Fibroblast of lung (primary cell): ENCODE measurements at regions not wholly inside any gene's neighbourhood (a gene's known extent, or its start where the extent isn't known, plus 50 kb on each side); places are given as distances from the start of the nearest gene placed in this dataset.

Experiments
- DNase-seq, 2 donors: peaks; one replicate each; pipeline versions ENCODE4 v3.0.0 to v3.0.0-alpha.2; 2010; ENCODE audit warnings: low read depth in 2 of 2
- H2AFZ ChIP-seq: 2 replicates; pipeline ENCODE4 v1.5.1; 2012; ENCODE audit warnings: low read length, control low read depth, inconsistent platforms
- H3K27ac ChIP-seq: 2 replicates; pipeline ENCODE4 v1.5.1; 2011; ENCODE audit warnings: low read length, control low read depth; ENCODE audit not compliant: insufficient read depth
- H3K27me3 ChIP-seq: 2 replicates; pipeline ENCODE4 v1.5.1; 2011; ENCODE audit warnings: mild to moderate bottlenecking, low read length; ENCODE audit not compliant: control insufficient read depth, insufficient read depth
- H3K36me3 ChIP-seq: 2 replicates; pipeline ENCODE4 v1.5.1; 2011; ENCODE audit warnings: low read length; ENCODE audit not compliant: control insufficient read depth, insufficient read depth
- H3K4me1 ChIP-seq: 2 replicates; pipeline ENCODE4 v1.5.1; 2011; ENCODE audit warnings: low read length; ENCODE audit not compliant: control insufficient read depth, insufficient read depth; ENCODE audit errors: extremely low read depth
- H3K4me2 ChIP-seq: 2 replicates; pipeline ENCODE4 v1.5.1; 2011; ENCODE audit warnings: low read length, control low read depth; ENCODE audit not compliant: insufficient read depth; ENCODE audit errors: extremely low read depth
- H3K4me3 ChIP-seq, 4 experiments: fragments of 200-600 bp in 1 of 4; sonication (generic) in 1 of 4; replicated peaks in 1 of 4; 2 replicates each; pipeline ENCODE4 v1.5.1; 2011 to 2016; ENCODE audit warnings: low read length in 4 of 4, low read depth in 3 of 4, mild to moderate bottlenecking in 3 of 4, control low read depth in 2 of 4, inconsistent platforms in 1 of 4, mixed read lengths in 1 of 4; ENCODE audit not compliant: insufficient read depth in 1 of 4; ENCODE audit errors: control extremely low read depth in 1 of 4
- H3K79me2 ChIP-seq: 2 replicates; pipeline ENCODE4 v1.5.1; 2012; ENCODE audit warnings: mild to moderate bottlenecking, low read length, inconsistent platforms; ENCODE audit not compliant: control insufficient read depth, insufficient read depth
- H3K9ac ChIP-seq: 2 replicates; pipeline ENCODE4 v1.5.1; 2011; ENCODE audit warnings: mild to moderate bottlenecking, low read length, control low read depth; ENCODE audit not compliant: insufficient read depth
- H3K9me3 ChIP-seq: 2 replicates; pipeline ENCODE4 v1.5.1; 2012; ENCODE audit warnings: low read depth, low read length; ENCODE audit not compliant: control insufficient read depth, insufficient read depth
- H4K20me1 ChIP-seq: 2 replicates; pipeline ENCODE4 v1.5.1; 2011; ENCODE audit warnings: low read length; ENCODE audit not compliant: control insufficient read depth, insufficient read depth; ENCODE audit errors: extremely low read depth
- CTCF ChIP-seq, 2 donors: IDR thresholded peaks in 1 of 2; conservative IDR thresholded peaks in 1 of 2; 1 replicate in 1 of 2; 2 replicates in 1 of 2; pipeline ENCODE4 v1.5.1; 2011 to 2012; ENCODE audit warnings: low read length in 2 of 2, control low read depth in 1 of 2, inconsistent platforms in 1 of 2, low read depth in 1 of 2, mild to moderate bottlenecking in 1 of 2
- EZH2 ChIP-seq: IDR thresholded peaks from 2 replicates; pipeline ENCODE4 v1.5.1; 2012; ENCODE audit warnings: low read length, control low read depth, mild to moderate bottlenecking; ENCODE audit errors: missing control alignments

DNA sequence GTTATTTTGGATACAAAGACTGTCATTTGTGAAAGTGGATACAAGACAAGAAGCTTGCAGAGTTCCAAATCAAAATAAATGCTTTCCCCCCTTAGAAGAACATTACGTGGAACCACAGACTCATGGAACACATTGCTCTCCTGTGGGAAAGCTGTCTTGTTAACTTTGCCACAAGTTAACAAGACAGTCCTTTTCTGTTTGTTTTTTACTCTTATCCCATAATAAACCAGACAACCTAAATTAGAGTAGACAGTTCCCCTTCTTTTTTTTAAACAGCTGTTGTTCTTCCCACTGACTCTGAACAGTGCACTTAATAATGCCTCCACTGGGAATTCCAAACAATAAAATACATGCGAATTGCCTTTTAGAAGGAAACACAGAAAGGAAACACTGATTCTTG, 255.3 kb upstream of the UBE2E2 start:
- Histone ChIP-seq H3K36me3 (no peaks in the 10 kb centered on the region), H4K20me1 (no peaks in the 10 kb centered on the region), H3K4me3 (no peak overlapping the region), H3K4me2 (no peak overlapping the region), H3K79me2 (no peaks in the 10 kb centered on the region), H3K4me1 (no peaks in the 10 kb centered on the region), H2AFZ (no peak overlapping the region), H3K27ac (no peak overlapping the region), H3K9me3 (no peaks in the 10 kb centered on the region), H3K9ac (no peak overlapping the region), H3K27me3 (no peaks in the 10 kb centered on the region)
- TF ChIP-seq EZH2, result no peak
- no peak for TF ChIP-seq CTCF (conservative IDR thresholded peaks at IDR 0.05 in 1 of 2, IDR thresholded peaks at IDR 0.05 in 1 of 2; ENCODE audit: low read depth in 1 of 2, low read length in 2 of 2)
- no peak for DNase-seq

GRCh38 chr3:22951910-22952309, 251.2 kb upstream of the UBE2E2 start:
- Histone ChIP-seq H3K27ac (no peak overlapping the region), H2AFZ (no peak overlapping the region), H3K4me3 (no peak overlapping the region), H4K20me1 (no peaks in the 10 kb centered on the region), H3K9ac (no peak overlapping the region), H3K27me3 (no peaks in the 10 kb centered on the region), H3K36me3 (no peaks in the 10 kb centered on the region), H3K79me2 (no peaks in the 10 kb centered on the region), H3K4me2 (no peak overlapping the region), H3K4me1 (no peaks in the 10 kb centered on the region), H3K9me3 (no peaks in the 10 kb centered on the region)
- DNase-seq, result no peak
- TF ChIP-seq EZH2 (no peak), CTCF (conservative IDR thresholded peaks at IDR 0.05 in 1 of 2, IDR thresholded peaks at IDR 0.05 in 1 of 2; ENCODE audit: low read depth in 1 of 2, low read length in 2 of 2) (no peak)

GRCh38 chr3:22952860-22953259, 250.3 kb upstream of the UBE2E2 start:
- Histone ChIP-seq H3K4me2 (no peak overlapping the region), H2AFZ (no peak overlapping the region), H3K9ac (no peak overlapping the region), H3K9me3 (no peaks in the 10 kb centered on the region), H3K4me1 (no peaks in the 10 kb centered on the region), H3K79me2 (no peaks in the 10 kb centered on the region), H3K4me3 (no peak overlapping the region), H4K20me1 (no peaks in the 10 kb centered on the region), H3K27ac (no peak overlapping the region), H3K27me3 (no peaks in the 10 kb centered on the region), H3K36me3 (no peaks in the 10 kb centered on the region)
- DNase-seq, result no peak
- no peak for TF ChIP-seq CTCF (conservative IDR thresholded peaks at IDR 0.05 in 1 of 2, IDR thresholded peaks at IDR 0.05 in 1 of 2; ENCODE audit: low read depth in 1 of 2, low read length in 2 of 2)
